MM.1S (cell line): ENCODE measurements at regions not wholly inside any gene's neighbourhood (a gene's known extent, or its start where the extent isn't known, plus 50 kb on each side); places are given as distances from the start of the nearest gene placed in this dataset.

ENCODE experiments used
- DNase-seq: peaks from one replicate; pipeline ENCODE4 v3.0.0-alpha.2; 2015
- H2AFZ ChIP-seq: fragments of 300-600 bp; sonication (generic); 2 replicates; pipeline ENCODE4 v1.6.0; 2016; ENCODE audit warnings: antibody characterized with exemption, low read length
- H3F3A ChIP-seq: fragments of 300-600 bp; sonication (generic); 2 replicates; pipeline ENCODE4 v1.6.1; 2016; ENCODE audit warnings: mild to moderate bottlenecking, antibody characterized with exemption, low read length, moderate library complexity, mixed read lengths; ENCODE audit not compliant: insufficient read depth
- H3K27ac ChIP-seq: fragments of 300-600 bp; sonication (generic); 2 replicates; pipeline ENCODE4 v1.5.1; 2016; ENCODE audit warnings: mild to moderate bottlenecking, low read length
- H3K27me3 ChIP-seq: fragments of 300-600 bp; sonication (generic); replicated peaks from 2 replicates; pipeline ENCODE4 v1.6.0; 2016; ENCODE audit warnings: low read length; ENCODE audit not compliant: insufficient read depth
- H3K36me3 ChIP-seq: fragments of 300-600 bp; sonication (generic); replicated peaks from 2 replicates; pipeline ENCODE4 v1.6.1; 2016; ENCODE audit warnings: mild to moderate bottlenecking, low read length, mixed read lengths; ENCODE audit not compliant: insufficient read depth
- H3K4me1 ChIP-seq: fragments of 300-600 bp; sonication (generic); 2 replicates; pipeline ENCODE4 v1.6.1; 2016; ENCODE audit warnings: low read length, mixed read lengths
- H3K4me2 ChIP-seq: fragments of 300-600 bp; sonication (generic); 2 replicates; pipeline ENCODE4 v1.6.0; 2016; ENCODE audit warnings: low read depth, low read length
- H3K4me3 ChIP-seq: fragments of 300-600 bp; sonication (generic); 2 replicates; pipeline ENCODE4 v1.5.1; 2016; ENCODE audit warnings: low read length, mixed read lengths
- H3K79me2 ChIP-seq: fragments of 300-600 bp; sonication (generic); 2 replicates; pipeline ENCODE4 v1.6.1; 2016; ENCODE audit warnings: mixed run types, low read length, mixed read lengths
- H3K9ac ChIP-seq: fragments of 300-600 bp; sonication (generic); 2 replicates; pipeline ENCODE4 v1.6.1; 2016; ENCODE audit warnings: low read length, mixed read lengths
- H3K9me2 ChIP-seq: fragments of 300-600 bp; sonication (generic); replicated peaks from 2 replicates; pipeline ENCODE4 v1.6.1; 2016; ENCODE audit warnings: mild to moderate bottlenecking, low read length, mixed read lengths; ENCODE audit not compliant: insufficient read depth
- H3K9me3 ChIP-seq: fragments of 300-600 bp; sonication (generic); replicated peaks from 2 replicates; pipeline ENCODE4 v1.6.1; 2016; ENCODE audit warnings: mild to moderate bottlenecking, low read length, mixed read lengths; ENCODE audit not compliant: insufficient read depth
- H4K20me1 ChIP-seq: fragments of 300-600 bp; sonication (generic); 2 replicates; pipeline ENCODE4 v1.6.1; 2016; ENCODE audit warnings: mild to moderate bottlenecking, low read length, moderate library complexity, mixed read lengths; ENCODE audit not compliant: insufficient read depth
- EZH2 ChIP-seq: fragments of 300-600 bp; sonication (generic); optimal IDR thresholded peaks from 2 replicates; pipeline ENCODE3; 2017; ENCODE audit warnings: low read depth, mild to moderate bottlenecking, antibody characterized with exemption, low read length, mixed read lengths
- EZH2phosphoT487 ChIP-seq: fragments of 300-600 bp; sonication (generic); IDR thresholded peaks from 2 replicates; pipeline ENCODE4 v1.6.1; 2018; ENCODE audit warnings: antibody characterized with exemption, low read length
- TF ChIP-seq, protein P1 (sequence below): fragments of 300-600 bp; sonication (generic); IDR thresholded peaks from 2 replicates; pipeline ENCODE4 v1.5.1; 2016; ENCODE audit warnings: antibody characterized with exemption, low read length, mixed read lengths

DNA sequence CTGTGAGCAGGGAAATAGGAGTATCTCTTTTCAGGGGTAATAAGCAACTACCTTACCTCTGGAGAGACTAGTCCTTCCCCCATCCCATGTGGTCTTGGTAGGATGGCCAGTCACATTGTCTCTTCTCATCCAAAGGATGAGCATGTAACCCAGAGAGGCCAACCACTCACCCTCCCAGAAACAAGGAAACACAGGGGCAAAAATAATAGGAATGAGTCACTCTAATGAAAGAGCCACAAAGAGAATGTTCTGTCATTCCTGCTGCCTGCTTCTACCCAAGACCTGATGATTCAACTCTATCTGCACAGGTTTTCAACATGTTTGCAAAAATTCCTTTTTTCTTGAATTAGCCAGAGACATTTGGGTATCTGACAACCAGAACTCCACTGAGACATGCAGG lies 99.3 kb upstream of the NFE2L3 start:
- Histone ChIP-seq H3K79me2 (no peaks in the 10 kb centered on the region), H3K27me3 (no peaks in the 10 kb centered on the region), H3K36me3 (no peaks in the 10 kb centered on the region), H3F3A (no peaks in the 10 kb centered on the region), H3K4me1 (peaks cover 10% of the 10 kb centered on the region), H3K4me3 (no peak overlapping the region), H3K9me3 (no peaks in the 10 kb centered on the region), H4K20me1 (no peaks in the 10 kb centered on the region), H3K27ac (no peak overlapping the region), H3K9me2 (no peaks in the 10 kb centered on the region), H3K9ac (no peak overlapping the region), H3K4me2 (no peak overlapping the region), H2AFZ (no peak overlapping the region)
- no peak for TF ChIP-seq EZH2phosphoT487
- TF ChIP-seq, protein P1, sequence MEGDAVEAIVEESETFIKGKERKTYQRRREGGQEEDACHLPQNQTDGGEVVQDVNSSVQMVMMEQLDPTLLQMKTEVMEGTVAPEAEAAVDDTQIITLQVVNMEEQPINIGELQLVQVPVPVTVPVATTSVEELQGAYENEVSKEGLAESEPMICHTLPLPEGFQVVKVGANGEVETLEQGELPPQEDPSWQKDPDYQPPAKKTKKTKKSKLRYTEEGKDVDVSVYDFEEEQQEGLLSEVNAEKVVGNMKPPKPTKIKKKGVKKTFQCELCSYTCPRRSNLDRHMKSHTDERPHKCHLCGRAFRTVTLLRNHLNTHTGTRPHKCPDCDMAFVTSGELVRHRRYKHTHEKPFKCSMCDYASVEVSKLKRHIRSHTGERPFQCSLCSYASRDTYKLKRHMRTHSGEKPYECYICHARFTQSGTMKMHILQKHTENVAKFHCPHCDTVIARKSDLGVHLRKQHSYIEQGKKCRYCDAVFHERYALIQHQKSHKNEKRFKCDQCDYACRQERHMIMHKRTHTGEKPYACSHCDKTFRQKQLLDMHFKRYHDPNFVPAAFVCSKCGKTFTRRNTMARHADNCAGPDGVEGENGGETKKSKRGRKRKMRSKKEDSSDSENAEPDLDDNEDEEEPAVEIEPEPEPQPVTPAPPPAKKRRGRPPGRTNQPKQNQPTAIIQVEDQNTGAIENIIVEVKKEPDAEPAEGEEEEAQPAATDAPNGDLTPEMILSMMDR = no peak
- no peak for TF ChIP-seq EZH2
- DNase-seq = no peak

DNA sequence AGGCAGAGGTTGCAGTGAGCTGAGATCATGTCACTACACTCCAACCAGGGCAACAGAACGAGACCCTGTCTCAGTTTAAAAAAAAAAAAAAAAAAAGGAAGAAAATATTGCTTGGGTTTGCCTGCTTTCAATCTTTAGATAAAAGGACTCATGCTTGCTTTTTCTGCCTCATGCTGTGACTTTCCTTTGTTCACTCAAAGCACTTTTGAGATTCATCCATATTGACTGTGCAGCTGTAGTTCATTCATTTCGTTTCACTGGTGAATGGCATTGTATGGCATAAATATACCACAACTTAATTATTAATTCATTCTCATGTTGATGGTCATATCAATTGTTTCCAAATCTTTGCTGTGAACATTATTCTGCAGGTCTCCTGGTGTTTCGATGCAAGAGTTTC lies 97.6 kb upstream of the NFE2L3 start:
- Histone ChIP-seq H3F3A (no peaks in the 10 kb centered on the region), H3K79me2 (no peaks in the 10 kb centered on the region), H3K36me3 (no peaks in the 10 kb centered on the region), H3K4me2 (no peak overlapping the region), H4K20me1 (no peaks in the 10 kb centered on the region), H2AFZ (no peak overlapping the region), H3K4me1 (peaks cover 10% of the 10 kb centered on the region), H3K27me3 (no peaks in the 10 kb centered on the region), H3K9me2 (no peaks in the 10 kb centered on the region), H3K9ac (no peak overlapping the region), H3K4me3 (no peak overlapping the region), H3K27ac (no peak overlapping the region), H3K9me3 (no peaks in the 10 kb centered on the region)
- TF ChIP-seq EZH2 = no peak
- TF ChIP-seq, protein P1 = no peak
- no peak for TF ChIP-seq EZH2phosphoT487
- no peak for DNase-seq

DNA sequence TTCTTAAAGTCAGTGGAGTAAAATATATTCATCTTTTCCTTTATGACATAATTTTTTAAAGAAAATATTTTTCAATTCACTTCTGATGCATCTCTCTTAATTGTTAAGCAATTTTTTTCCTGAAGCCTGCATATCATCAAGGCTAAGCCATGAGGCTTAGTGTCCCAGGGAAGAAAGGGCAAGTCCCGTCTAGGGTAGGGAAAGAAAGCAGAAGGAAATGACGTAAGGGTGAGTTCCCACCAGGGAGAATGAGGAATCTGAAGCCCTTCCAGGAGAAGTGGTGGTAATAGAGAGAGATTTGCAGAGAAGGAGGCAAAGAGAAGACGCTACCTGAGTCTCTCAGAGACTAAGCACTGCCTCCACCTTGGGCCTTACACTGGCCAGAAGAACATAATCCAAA lies 96.8 kb upstream of the NFE2L3 start:
- no peak overlapping the region for H3K27ac ChIP-seq
- no peak overlapping the region for H2AFZ ChIP-seq
- DNase-seq = no peak
- H3K36me3 ChIP-seq = no peaks in the 10 kb centered on the region
- H3K4me2 ChIP-seq = no peak overlapping the region
- no peak overlapping the region for H3K9ac ChIP-seq
- no peaks in the 10 kb centered on the region for H3K79me2 ChIP-seq
- H3K4me3 ChIP-seq = no peak overlapping the region
- no peaks in the 10 kb centered on the region for H3K27me3 ChIP-seq
- H4K20me1 ChIP-seq = no peaks in the 10 kb centered on the region
- no peaks in the 10 kb centered on the region for H3F3A ChIP-seq
- no peak for TF ChIP-seq EZH2phosphoT487
- no peak for TF ChIP-seq EZH2
- TF ChIP-seq, protein P1 = no peak
- H3K9me2 ChIP-seq = no peaks in the 10 kb centered on the region
- H3K9me3 ChIP-seq = no peaks in the 10 kb centered on the region
- H3K4me1 ChIP-seq = peaks cover 10% of the 10 kb centered on the region
